ENCODE measurements at regions not wholly inside any gene's neighbourhood (a gene's known extent, or its start where the extent isn't known, plus 50 kb on each side); places are given as distances from the start of the nearest gene placed in this dataset.
"Not testable (repeated sequence)": the region's sequence is repeated elsewhere in the genome, so short reads cannot be mapped to it uniquely, and the experiment has no call there.

GRCh38 chr4:138629669-138630068, 385.9 kb upstream of the NOCT start:
- DNase-seq (no peak), ATAC-seq (no peak)
- intact Hi-C loops (cut with DNase I, micrococcal nuclease): no loop called here

GRCh38 chr4:138627096-138627495, 384.9 kb upstream of the SLC7A11 start:
- DNase-seq: no peak

DNA sequence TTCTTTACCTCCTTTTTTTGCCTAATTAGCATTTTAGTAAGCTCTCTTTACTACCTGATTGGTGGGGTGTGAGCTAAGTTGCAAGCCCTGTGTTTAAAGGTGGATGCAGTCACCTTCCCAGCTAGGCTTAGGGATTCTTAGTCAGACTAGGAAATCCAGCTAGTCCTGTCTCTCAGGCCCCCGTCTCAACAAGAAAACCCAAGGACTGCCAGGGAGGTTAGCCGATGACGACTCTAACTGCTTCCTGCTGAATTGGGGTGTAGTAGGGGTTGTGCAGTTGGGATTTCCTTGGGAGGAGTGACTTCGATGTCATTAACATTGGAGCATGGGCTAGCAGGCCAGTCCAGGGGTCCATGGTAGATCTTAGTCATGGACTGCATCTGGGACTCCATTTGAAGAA, 380.2 kb upstream of the SLC7A11 start:
- intact Hi-C loops (cut with DNase I, micrococcal nuclease); ATAC-seq; DNase-seq: not testable (repeated sequence)

More at GRCh38 chr4:138627096-138627495, 384.9 kb upstream of the SLC7A11 start:
- intact Hi-C loops (cut with DNase I, micrococcal nuclease): no loop called here
- no peak for ATAC-seq

GRCh38 chr4:138616775-138617174, 374.6 kb upstream of the SLC7A11 start:
- no peak for ATAC-seq
- intact Hi-C loops (cut with DNase I, micrococcal nuclease): no loop called here
- DNase-seq: no peak

GRCh38 chr4:138614398-138615142, 372.4 kb upstream of the SLC7A11 start:
- DNase-seq (no peak), ATAC-seq (no peak)
- intact Hi-C loops (cut with DNase I, micrococcal nuclease): no loop called here

DNA sequence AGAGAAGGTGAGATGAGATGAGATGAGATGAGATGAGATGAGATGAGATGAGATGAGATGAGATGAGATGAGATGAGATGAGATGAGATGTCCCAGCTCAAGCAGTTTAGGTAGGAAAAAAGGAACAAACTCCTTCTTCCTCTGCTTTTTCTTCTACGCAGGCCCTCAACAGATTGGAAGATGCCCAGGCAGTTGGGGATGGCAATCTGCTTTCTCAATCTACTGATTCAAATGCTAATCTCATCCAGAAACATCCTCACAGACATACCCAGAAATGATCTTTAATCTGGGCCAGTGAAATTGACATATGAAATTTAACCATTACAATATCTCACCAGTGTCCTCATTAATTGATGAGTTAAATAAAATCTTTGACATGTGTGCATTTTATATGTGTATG, 370.3 kb upstream of the SLC7A11 start:
- intact Hi-C loops (cut with DNase I, micrococcal nuclease): no loop called here
- no peak for ATAC-seq
- DNase-seq: no peak

GRCh38 chr4:138611721-138612120, 369.6 kb upstream of the SLC7A11 start:
- no peak for DNase-seq
- ATAC-seq: no peak

DNA sequence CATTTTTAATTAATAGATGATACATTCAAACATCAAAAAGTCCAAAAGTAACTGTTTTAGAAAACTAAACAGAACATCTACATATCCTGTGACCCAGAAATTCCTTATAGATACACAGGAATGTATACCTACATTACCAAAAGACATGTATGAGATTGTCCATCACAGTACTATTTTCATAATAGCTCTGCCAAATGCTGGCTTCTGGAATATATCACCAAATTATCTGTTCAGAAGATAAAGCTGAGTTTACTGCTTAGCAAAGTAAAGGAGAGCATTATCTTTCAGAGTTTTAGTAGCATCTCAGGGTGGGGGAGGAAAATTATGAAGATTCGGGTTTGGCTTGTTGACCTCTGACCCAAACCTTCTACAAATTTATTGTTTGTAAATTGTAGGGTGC, 368.9 kb upstream of the SLC7A11 start:
- no peak for DNase-seq
- intact Hi-C loops (cut with DNase I, micrococcal nuclease): no loop called here

More at GRCh38 chr4:138611721-138612120, 369.6 kb upstream of the SLC7A11 start:
- intact Hi-C loops (cut with DNase I, micrococcal nuclease): no loop called here

GRCh38 chr4:138609943-138610350, 367.8 kb upstream of the SLC7A11 start:
- intact Hi-C loops (cut with DNase I, micrococcal nuclease): no loop called here
- DNase-seq: no peak
- no peak for ATAC-seq

More for the DNA sequence above, 368.9 kb upstream of the SLC7A11 start:
- no peak for ATAC-seq

GRCh38 chr4:138604556-138604955, 362.4 kb upstream of the SLC7A11 start:
- DNase-seq: no peak
- ATAC-seq: no peak
- intact Hi-C loops (cut with DNase I, micrococcal nuclease): no loop called here

DNA sequence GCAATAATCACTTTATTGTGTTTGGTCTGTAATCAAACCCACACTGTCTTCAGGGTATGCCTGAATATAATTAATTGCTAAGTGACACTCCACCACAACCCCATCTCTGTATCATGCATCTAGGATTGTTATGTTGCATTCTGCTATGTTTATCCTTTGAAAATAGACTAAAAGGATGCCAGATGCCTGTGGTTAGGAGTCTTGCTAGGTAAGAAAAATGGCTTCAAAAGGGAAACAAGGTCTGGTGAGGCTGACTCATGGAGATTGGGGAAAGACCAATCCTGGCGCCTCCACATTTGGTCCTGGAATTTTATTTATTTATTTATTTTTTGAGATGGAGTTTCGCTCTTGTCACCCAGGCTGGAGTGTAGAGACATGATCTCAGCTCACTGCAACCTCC, 360.5 kb upstream of the SLC7A11 start:
- DNase-seq (no peak), ATAC-seq (no peak)
- intact Hi-C loops (cut with DNase I, micrococcal nuclease): no loop called here

GRCh38 chr4:138599965-138600364, 357.8 kb upstream of the SLC7A11 start:
- ATAC-seq: no peak
- DNase-seq: no peak
- intact Hi-C loops (cut with DNase I, micrococcal nuclease): no loop called here

GRCh38 chr4:138598226-138598625, 356.1 kb upstream of the SLC7A11 start:
- DNase-seq (no peak), ATAC-seq (no peak)
- intact Hi-C loops (cut with DNase I, micrococcal nuclease): no loop called here

DNA sequence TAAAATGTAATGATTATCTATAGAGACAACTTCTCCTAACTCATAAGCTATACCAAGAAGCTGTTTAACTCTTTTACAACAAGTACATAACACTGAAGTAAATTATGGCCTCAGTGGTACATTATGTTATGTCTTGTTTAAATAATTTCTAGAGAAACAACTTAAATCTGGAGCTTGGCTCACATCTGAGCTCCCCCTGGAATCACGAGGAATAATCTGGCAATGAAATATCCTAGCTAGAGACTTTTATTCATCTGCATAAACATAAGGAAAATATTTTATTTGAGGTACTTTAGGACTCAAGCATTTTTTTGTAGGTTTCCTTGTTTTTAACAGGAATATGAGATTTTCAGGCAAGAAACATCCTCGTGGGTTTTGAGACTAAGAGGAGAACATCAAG, 354.7 kb upstream of the SLC7A11 start:
- intact Hi-C loops (cut with DNase I, micrococcal nuclease): no loop called here
- ATAC-seq (no peak), DNase-seq (no peak)

GRCh38 chr4:138595731-138596460, 353.7 kb upstream of the SLC7A11 start:
- ATAC-seq: no peak
- DNase-seq: no peak
- intact Hi-C loops (cut with DNase I, micrococcal nuclease): no loop called here

- ATAC-seq: no peak
- intact Hi-C loops (cut with DNase I, micrococcal nuclease): no loop called here
- DNase-seq: no peak
Measured at GRCh38 chr4:138595171-138595570, 353.0 kb upstream of the SLC7A11 start.

DNA sequence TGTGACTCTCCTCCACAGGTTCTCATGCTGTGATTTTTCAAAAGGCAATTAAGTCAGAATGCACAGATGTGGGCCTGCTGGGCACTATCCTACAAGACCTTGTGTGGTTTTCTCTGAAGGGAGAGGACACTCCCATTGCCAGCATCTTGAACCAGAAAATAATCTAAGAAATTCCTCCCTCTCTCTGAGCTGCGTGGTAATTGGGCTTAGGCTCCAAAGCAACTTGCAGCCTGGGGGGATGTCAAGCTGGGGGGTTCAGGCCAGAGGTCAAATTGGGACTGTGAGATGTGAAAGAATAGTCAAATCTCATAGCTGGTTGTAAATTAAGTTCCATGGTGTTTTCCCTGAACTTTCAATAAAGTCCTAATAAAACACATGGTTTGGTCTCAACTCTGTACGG, 350.6 kb upstream of the SLC7A11 start:
- no peak for DNase-seq
- ATAC-seq: no peak
- intact Hi-C loops (cut with DNase I, micrococcal nuclease): no loop called here

DNA sequence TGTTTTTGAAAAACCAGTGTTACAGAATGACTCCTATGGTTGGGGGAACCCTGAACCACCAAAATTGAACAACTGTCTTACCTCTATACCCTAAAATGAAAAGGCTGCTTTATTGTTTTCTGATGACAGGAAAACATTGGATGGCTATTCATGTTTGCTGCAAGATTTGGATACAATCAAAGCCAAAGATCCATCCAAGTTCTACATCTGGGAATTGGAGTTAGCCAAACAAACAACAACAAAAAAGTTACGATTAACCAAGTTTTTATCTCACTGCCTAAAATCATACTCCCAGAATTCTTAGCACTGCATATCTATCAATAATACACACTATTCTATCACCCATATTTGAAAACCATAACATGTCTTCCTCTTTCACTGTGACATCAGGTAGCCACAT, 349.7 kb upstream of the SLC7A11 start:
- DNase-seq: no peak
- ATAC-seq: no peak
- intact Hi-C loops (cut with DNase I, micrococcal nuclease): no loop called here

DNA sequence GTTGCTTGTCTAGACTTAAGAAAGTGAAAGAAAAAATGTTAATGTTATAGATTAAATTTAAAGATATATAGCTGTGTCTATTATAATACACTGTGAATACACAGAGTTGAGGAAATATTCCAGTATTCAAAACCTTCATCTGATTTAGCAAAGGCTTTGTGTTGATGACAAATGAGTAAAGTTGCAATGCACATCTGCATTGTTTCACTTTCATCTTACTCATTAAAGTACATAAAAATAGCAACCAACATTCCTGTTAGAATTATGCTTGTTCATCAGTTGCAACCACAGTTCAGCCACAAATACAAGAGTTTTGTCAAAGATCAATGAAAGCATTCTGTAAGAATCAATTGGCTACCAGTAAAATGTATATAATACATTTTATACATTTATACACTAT, 346.4 kb upstream of the SLC7A11 start:
- no peak for DNase-seq
- intact Hi-C loops (cut with DNase I, micrococcal nuclease): no loop called here
- no peak for ATAC-seq

- no peak for ATAC-seq
- intact Hi-C loops (cut with DNase I, micrococcal nuclease): no loop called here
- no peak for DNase-seq
Measured at GRCh38 chr4:138579146-138579545, 337.0 kb upstream of the SLC7A11 start.

Data from left colon (tissue), 2 donors.